PC-3 (cell line): ENCODE measurements at regions not wholly inside any gene's neighbourhood (a gene's known extent, or its start where the extent isn't known, plus 50 kb on each side); places are given as distances from the start of the nearest gene placed in this dataset.

Source experiments
- ATAC-seq: fragments of 200-7000 bp; cut with Tn5 transposase; 2 replicates; pipeline ENCODE4 v1.9.1; 2020; ENCODE audit warnings: mild to moderate bottlenecking, moderate library complexity
- BruUV-seq: library from RNA; stranded (reverse); fragments of 400-500 nt; replicated peaks from 2 replicates; lab custom pipeline; 2021; lab: Mats Ljungman, UMichigan
- CTCF ChIA-PET: fragments of 300-600 bp; sonication (Branson Sonifier 250); formaldehyde crosslinking; loops from one replicate; lab custom pipeline; 2022; ENCODE audit warnings: antibody characterized with exemption; lab: Charles Lee
- POLR2A ChIA-PET: fragments of 300-600 bp; sonication (Branson Sonifier 250); formaldehyde crosslinking; loops from one replicate; lab custom pipeline; 2022; ENCODE audit warnings: antibody characterized with exemption; ENCODE audit not compliant: unreplicated experiment; lab: Charles Lee
- DNase-seq: peaks from one replicate; pipeline ENCODE4 v3.0.0-alpha.2; 2015
- H2AFZ ChIP-seq: fragments of 300-600 bp; sonication (generic); 2 replicates; pipeline ENCODE4 v1.6.0; 2016; ENCODE audit warnings: antibody characterized with exemption, low read length
- H3F3A ChIP-seq: fragments of 300-600 bp; sonication (generic); one replicate; pipeline ENCODE4 v1.6.0; 2017; ENCODE audit warnings: antibody characterized with exemption, low read length, control low read depth, mild to moderate bottlenecking; ENCODE audit not compliant: unreplicated experiment
- H3K27ac ChIP-seq: fragments of 300-600 bp; sonication (generic); 2 replicates; pipeline ENCODE4 v1.5.1; 2016; ENCODE audit warnings: mild to moderate bottlenecking, low read length
- H3K27me3 ChIP-seq: fragments of 300-600 bp; sonication (generic); 2 replicates; pipeline ENCODE4 v1.6.1; 2016; ENCODE audit warnings: low read length, mixed read lengths
- H3K36me3 ChIP-seq: fragments of 300-600 bp; sonication (generic); 2 replicates; pipeline ENCODE4 v1.6.1; 2016; ENCODE audit warnings: low read depth, mixed run types, low read length, mixed read lengths
- H3K4me1 ChIP-seq: fragments of 300-600 bp; sonication (generic); 2 replicates; pipeline ENCODE4 v1.5.1; 2016; ENCODE audit warnings: low read length; ENCODE audit not compliant: insufficient read depth
- H3K4me2 ChIP-seq: fragments of 300-600 bp; sonication (generic); 2 replicates; pipeline ENCODE4 v1.6.0; 2016; ENCODE audit warnings: low read length
- H3K4me3 ChIP-seq: fragments of 300-600 bp; sonication (generic); 2 replicates; pipeline ENCODE4 v1.5.1; 2016; ENCODE audit warnings: mild to moderate bottlenecking, low read length, mixed read lengths
- H3K79me2 ChIP-seq: fragments of 300-600 bp; sonication (generic); 2 replicates; pipeline ENCODE4 v1.6.1; 2017; ENCODE audit warnings: low read length, mixed read lengths
- H3K9ac ChIP-seq: fragments of 300-600 bp; sonication (generic); 2 replicates; pipeline ENCODE4 v1.6.0; 2016; ENCODE audit warnings: mild to moderate bottlenecking, low read length
- H3K9me2 ChIP-seq: fragments of 300-600 bp; sonication (generic); replicated peaks from 2 replicates; pipeline ENCODE4 v1.6.1; 2016; ENCODE audit warnings: mixed run types, low read length, mixed read lengths
- H3K9me3 ChIP-seq: fragments of 300-600 bp; sonication (generic); 2 replicates; pipeline ENCODE4 v1.6.1; 2016; ENCODE audit warnings: low read length, mixed read lengths
- H4K20me1 ChIP-seq: fragments of 300-600 bp; sonication (generic); 2 replicates; pipeline ENCODE4 v1.6.1; 2016; ENCODE audit warnings: low read length, mixed read lengths
- EZH2 ChIP-seq: fragments of 300-600 bp; sonication (generic); IDR thresholded peaks from one replicate; pipeline ENCODE4 v1.6.1; 2017; ENCODE audit warnings: antibody characterized with exemption, mild to moderate bottlenecking, low read length; ENCODE audit not compliant: unreplicated experiment
- EZH2phosphoT487 ChIP-seq: fragments of 300-600 bp; sonication (generic); IDR thresholded peaks from 2 replicates; pipeline ENCODE4 v1.6.1; 2018; ENCODE audit warnings: mild to moderate bottlenecking, antibody characterized with exemption, low read length, borderline replicate concordance
- intact Hi-C: fragments of 100-400 bp; cut with micrococcal nuclease; formaldehyde crosslinking; loops from 2 replicates; pipeline ENCODE4 v1.9.0; 2023
- TF ChIP-seq, protein P1 (sequence below): fragments of 300-600 bp; sonication (generic); conservative IDR thresholded peaks from 2 replicates; pipeline ENCODE4 v1.5.1; 2017; ENCODE audit warnings: antibody characterized with exemption, low read depth, mild to moderate bottlenecking, low read length

DNA sequence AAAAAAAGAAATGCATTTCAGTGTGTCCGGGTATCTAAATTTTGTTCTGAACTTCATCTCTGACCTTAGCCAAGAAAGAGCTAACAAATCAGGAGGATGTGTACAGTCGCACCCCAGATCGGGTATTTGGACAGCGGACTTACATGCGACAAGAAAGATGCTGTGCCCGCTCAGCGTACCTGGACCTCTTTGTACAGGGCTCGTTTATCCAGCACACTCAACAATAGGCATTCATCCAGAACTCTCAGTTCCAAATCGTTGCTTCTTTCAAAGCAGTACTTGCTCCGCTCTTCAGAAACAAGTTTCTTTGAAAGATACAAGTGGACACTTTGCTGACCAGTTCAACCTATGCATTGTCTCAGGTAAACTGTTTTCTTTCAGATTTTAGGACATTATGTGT is 191.7 kb downstream of the LY86 start:
- ChIA-PET CTCF (no interaction called here), POLR2A (no interaction called here)
- intact Hi-C loops = no loop called here
- Histone ChIP-seq H3K9ac (no peak overlapping the region), H2AFZ (no peak overlapping the region), H3K27me3 (no peaks in the 10 kb centered on the region), H3K36me3 (no peaks in the 10 kb centered on the region), H3F3A (no peaks in the 10 kb centered on the region), H4K20me1 (no peaks in the 10 kb centered on the region), H3K9me3 (no peaks in the 10 kb centered on the region), H3K4me2 (no peak overlapping the region), H3K79me2 (no peaks in the 10 kb centered on the region), H3K4me1 (peaks cover 14% of the 10 kb centered on the region), H3K27ac (no peak overlapping the region), H3K4me3 (no peak overlapping the region), H3K9me2 (no peaks in the 10 kb centered on the region)
- ATAC-seq (no peak), DNase-seq (no peak)
- TF ChIP-seq EZH2 (no peak), EZH2phosphoT487 (no peak)
- TF ChIP-seq, protein P1, sequence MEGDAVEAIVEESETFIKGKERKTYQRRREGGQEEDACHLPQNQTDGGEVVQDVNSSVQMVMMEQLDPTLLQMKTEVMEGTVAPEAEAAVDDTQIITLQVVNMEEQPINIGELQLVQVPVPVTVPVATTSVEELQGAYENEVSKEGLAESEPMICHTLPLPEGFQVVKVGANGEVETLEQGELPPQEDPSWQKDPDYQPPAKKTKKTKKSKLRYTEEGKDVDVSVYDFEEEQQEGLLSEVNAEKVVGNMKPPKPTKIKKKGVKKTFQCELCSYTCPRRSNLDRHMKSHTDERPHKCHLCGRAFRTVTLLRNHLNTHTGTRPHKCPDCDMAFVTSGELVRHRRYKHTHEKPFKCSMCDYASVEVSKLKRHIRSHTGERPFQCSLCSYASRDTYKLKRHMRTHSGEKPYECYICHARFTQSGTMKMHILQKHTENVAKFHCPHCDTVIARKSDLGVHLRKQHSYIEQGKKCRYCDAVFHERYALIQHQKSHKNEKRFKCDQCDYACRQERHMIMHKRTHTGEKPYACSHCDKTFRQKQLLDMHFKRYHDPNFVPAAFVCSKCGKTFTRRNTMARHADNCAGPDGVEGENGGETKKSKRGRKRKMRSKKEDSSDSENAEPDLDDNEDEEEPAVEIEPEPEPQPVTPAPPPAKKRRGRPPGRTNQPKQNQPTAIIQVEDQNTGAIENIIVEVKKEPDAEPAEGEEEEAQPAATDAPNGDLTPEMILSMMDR = no peak
- no TSS peak for BruUV-seq

DNA sequence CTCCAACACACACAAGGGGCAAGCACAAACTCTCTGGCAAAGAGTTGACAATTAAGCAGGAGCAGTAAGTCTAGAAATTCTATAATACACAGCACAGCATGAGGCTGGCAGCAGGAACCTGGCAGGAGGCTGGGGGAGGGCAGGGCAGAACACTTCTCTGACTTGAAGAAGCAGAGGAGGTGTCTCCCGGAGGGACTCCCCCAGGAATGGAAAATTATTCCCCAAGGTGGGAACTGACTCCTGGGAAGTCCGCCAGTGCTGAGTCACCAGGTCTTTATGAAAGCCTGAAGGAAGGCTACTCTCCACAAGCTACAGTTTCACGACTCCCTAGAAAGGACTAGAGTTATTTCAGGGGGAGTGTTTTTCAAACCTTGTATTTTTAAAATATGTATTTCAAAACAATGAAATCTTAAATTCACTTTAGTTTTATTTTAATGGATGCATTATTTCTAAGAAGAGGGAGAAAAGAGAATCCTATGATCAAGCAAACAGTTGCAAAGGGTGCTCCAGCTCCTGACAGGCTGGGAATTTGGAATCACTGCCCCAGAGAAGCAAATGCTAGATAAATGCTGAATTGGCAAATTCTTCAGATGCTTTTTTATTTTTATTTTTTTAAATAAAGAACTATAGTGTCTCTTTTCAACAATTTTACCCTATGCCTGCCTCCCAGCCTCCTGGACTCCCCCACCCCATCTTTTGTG is 192.8 kb downstream of the LY86 start:
- no peak for TF ChIP-seq EZH2phosphoT487
- no peak for TF ChIP-seq EZH2
- TF ChIP-seq, protein P1 = no peak
- intact Hi-C loops = no loop called here
- Histone ChIP-seq H3F3A (no peaks in the 10 kb centered on the region), H2AFZ (peak overlapping the region; percentile 10), H3K9me3 (no peaks in the 10 kb centered on the region), H3K27ac (peak overlapping the region; percentile 58), H3K9me2 (no peaks in the 10 kb centered on the region), H3K36me3 (no peaks in the 10 kb centered on the region), H4K20me1 (no peaks in the 10 kb centered on the region), H3K79me2 (no peaks in the 10 kb centered on the region), H3K27me3 (no peaks in the 10 kb centered on the region), H3K4me1 (peaks cover 14% of the 10 kb centered on the region), H3K9ac (0 out of 2 replicates have a peak overlapping the region, but pooled peaks have one; percentile 18), H3K4me3 (no peak overlapping the region), H3K4me2 (peak overlapping the region; percentile 55)
- POLR2A ChIA-PET = interaction anchor here (0.7 kb wide), 1 partner anchor 189 kb away, joined by 3 read pairs; no protein-coding TSS in a partner anchor
- DNase-seq (peak; percentile 82), ATAC-seq (peak; percentile 95)
- no TSS peak for BruUV-seq
- CTCF ChIA-PET = interaction anchor here (0.7 kb wide), 1 partner anchor 55 kb away, joined by 5 read pairs; no protein-coding TSS in a partner anchor

DNA sequence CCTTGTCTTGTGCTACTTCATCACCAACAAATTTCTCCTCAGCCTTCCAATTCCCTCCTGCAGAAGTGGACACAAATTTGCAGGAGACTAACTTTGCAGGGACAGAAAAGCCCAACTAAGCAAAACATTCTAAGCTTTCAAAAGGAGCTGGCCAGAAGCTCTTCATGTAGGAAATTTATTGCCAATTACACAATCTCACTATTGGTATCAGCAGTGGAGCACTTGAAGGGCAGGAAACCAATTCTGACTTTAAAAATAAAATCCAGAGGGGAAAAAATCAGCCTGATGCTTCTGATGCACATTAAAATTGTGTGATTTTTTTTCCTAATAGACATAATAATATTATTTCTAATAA is 193.3 kb downstream of the LY86 start:
- Histone ChIP-seq H3K79me2 (no peaks in the 10 kb centered on the region), H3K9me2 (no peaks in the 10 kb centered on the region), H3K27ac (peak overlapping the region; percentile 58), H3F3A (no peaks in the 10 kb centered on the region), H3K9ac (0 out of 2 replicates have a peak overlapping the region, but pooled peaks have one; percentile 18), H3K36me3 (no peaks in the 10 kb centered on the region), H3K4me3 (no peak overlapping the region), H2AFZ (no peak overlapping the region), H4K20me1 (no peaks in the 10 kb centered on the region), H3K4me2 (no peak overlapping the region), H3K9me3 (no peaks in the 10 kb centered on the region), H3K4me1 (peaks cover 14% of the 10 kb centered on the region), H3K27me3 (no peaks in the 10 kb centered on the region)
- TF ChIP-seq EZH2 = no peak
- TF ChIP-seq, protein P1 = no peak
- TF ChIP-seq EZH2phosphoT487 = no peak
- ATAC-seq (no peak), DNase-seq (no peak)
- CTCF ChIA-PET = no interaction called here
- intact Hi-C loops = no loop called here
- no TSS peak for BruUV-seq
- POLR2A ChIA-PET = interaction anchor here (0.7 kb wide), 1 partner anchor 189 kb away, joined by 3 read pairs; no protein-coding TSS in a partner anchor
